Pancreas (tissue), 10 donors: ENCODE measurements at regions not wholly inside any gene's neighbourhood (a gene's known extent, or its start where the extent isn't known, plus 50 kb on each side); places are given as distances from the start of the nearest gene placed in this dataset.

Experiments used
- ATAC-seq, 4 donors: fragments of 200-7000 bp; cut with Tn5 transposase; one replicate each; pipeline versions ENCODE4 v1.8.0 to v1.9.1; 2020; ENCODE audit warnings: mild to moderate bottlenecking in 4 of 4, moderate library complexity in 4 of 4
- DNase-seq, 6 donors: peaks; one replicate each; pipeline ENCODE4 v3.0.0-alpha.2; 2020
- FAIRE-seq: peaks from 2 replicates; lab custom pipeline; 2012; peaks lifted over from hg19 to GRCh38; lab: Jason Lieb, UNC
- H3K27ac ChIP-seq, 4 donors: fragments of 200-600 bp; sonication (generic); 1 replicate in 3 of 4; 2 replicates in 1 of 4; pipeline versions ENCODE4 v1.5.0 to v1.8.0; 2020
- H3K27me3 ChIP-seq, 4 donors: fragments of 200-600 bp; one replicate each; pipeline ENCODE4 v1.8.0; 2021
- H3K36me3 ChIP-seq, 3 donors: fragments of 200-600 bp; sonication (generic) in 1 of 3; one replicate each; pipeline versions ENCODE4 v1.5.0 to v1.8.0; 2020 to 2021
- H3K4me1 ChIP-seq, 3 donors: fragments of 200-600 bp; one replicate each; pipeline ENCODE4 v1.8.0; 2021
- H3K4me3 ChIP-seq, 4 donors: fragments of 200-600 bp; sonication (generic) in 2 of 4; one replicate each; pipeline versions ENCODE4 v1.5.0 to v1.8.0; 2020 to 2021
- H3K9me3 ChIP-seq, 4 donors: fragments of 200-600 bp; one replicate each; pipeline ENCODE4 v1.8.0; 2021
- WGBS, 2 donors: extraction: QIAGEN DNeasy Blood & Tissue Kit; methylation state at CpG; one replicate each; pipeline ENCODE4 v1.1.7; 2013; 5-methylcytosine and 5-hydroxymethylcytosine counted together
- intact Hi-C, 3 donors: fragments of 100-400 bp; cut with DNase I; formaldehyde crosslinking; loops; one replicate each; pipeline versions ENCODE4 v1.11.1 to v1.14.2; 2022
- TF ChIP-seq, protein P1 (sequence below), 4 donors: fragments of 200-600 bp; sonication (generic) in 3 of 4; IDR thresholded peaks; one replicate each; pipeline versions ENCODE4 v1.5.0 to v1.8.0; 2021; ENCODE audit warnings: antibody characterized with exemption in 4 of 4
- donor health status: healthy with polysubstance abuse.
- donor health status: DM: no; HTN: no; CAD: no; lungs with moderate emphysema.
- donor health status: DM: no; HTN: no; CAD: no.
- donor health status: control.
- donor health status: control.
- donor health status: Bipolar disorder and iron deficiency.
- donor health status: DM: yes; HTN: yes; CAD: no.
- donor health status: DM: no; HTN: no; CAD: no.
- donor health status: DM: no; HTN: no; CAD: no.
- donor health status: DM: yes; HTN: yes; CAD: no.

DNA sequence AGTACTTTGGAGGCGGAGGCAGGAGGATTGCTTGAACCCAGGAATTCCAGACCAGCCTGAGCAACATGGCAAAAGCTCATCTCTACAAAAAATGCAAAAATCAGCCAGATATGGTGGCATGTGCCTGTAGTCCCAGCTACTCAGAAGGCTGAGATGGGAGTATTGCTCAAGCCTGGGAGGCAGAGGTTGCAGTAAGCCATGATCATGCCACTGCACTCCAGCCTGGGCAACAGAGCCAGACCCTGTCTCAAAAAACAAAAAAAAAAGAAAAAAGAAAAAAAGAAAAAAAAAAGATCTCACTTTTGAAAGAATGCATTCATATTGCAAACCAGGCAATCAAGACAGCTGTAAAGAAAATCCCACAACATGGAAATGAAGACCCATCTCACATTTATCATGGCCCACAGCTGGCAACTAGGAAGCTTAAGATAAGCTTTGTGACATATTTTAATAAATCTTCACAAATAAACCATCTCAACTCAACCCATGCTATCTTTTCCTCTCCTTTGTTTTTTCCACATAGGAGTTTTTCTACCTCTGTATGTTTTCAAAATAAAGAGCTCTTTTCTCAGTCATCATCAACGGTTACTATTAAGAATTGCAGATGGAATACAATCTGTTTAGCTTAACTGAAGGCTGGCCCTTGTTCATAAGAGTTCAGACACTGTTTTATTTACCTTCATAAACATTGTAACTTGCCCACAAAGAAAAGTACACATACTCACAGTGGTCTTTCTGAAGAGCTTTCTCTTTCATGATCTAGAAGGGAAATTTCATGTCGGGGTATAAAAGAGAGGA, 137.0 kb downstream of the MREG start:
- WGBS, 2 donors = 47 to 53% methylated on average over 3 of the region's 3 CpGs
- ATAC-seq (no peak), DNase-seq (no peak), FAIRE-seq (no peak)
- no peaks in the 10 kb centered on the region for H3K9me3 ChIP-seq
- no peaks in the 10 kb centered on the region for H3K4me1 ChIP-seq
- intact Hi-C loops = no loop called here
- H3K4me3 ChIP-seq = no peak overlapping the region
- TF ChIP-seq, protein P1, sequence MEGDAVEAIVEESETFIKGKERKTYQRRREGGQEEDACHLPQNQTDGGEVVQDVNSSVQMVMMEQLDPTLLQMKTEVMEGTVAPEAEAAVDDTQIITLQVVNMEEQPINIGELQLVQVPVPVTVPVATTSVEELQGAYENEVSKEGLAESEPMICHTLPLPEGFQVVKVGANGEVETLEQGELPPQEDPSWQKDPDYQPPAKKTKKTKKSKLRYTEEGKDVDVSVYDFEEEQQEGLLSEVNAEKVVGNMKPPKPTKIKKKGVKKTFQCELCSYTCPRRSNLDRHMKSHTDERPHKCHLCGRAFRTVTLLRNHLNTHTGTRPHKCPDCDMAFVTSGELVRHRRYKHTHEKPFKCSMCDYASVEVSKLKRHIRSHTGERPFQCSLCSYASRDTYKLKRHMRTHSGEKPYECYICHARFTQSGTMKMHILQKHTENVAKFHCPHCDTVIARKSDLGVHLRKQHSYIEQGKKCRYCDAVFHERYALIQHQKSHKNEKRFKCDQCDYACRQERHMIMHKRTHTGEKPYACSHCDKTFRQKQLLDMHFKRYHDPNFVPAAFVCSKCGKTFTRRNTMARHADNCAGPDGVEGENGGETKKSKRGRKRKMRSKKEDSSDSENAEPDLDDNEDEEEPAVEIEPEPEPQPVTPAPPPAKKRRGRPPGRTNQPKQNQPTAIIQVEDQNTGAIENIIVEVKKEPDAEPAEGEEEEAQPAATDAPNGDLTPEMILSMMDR (IDR thresholded peaks at IDR 0.05) = no peak
- no peak overlapping the region for H3K27ac ChIP-seq
- H3K36me3 ChIP-seq = no peaks in the 10 kb centered on the region
- no peaks in the 10 kb centered on the region for H3K27me3 ChIP-seq

DNA sequence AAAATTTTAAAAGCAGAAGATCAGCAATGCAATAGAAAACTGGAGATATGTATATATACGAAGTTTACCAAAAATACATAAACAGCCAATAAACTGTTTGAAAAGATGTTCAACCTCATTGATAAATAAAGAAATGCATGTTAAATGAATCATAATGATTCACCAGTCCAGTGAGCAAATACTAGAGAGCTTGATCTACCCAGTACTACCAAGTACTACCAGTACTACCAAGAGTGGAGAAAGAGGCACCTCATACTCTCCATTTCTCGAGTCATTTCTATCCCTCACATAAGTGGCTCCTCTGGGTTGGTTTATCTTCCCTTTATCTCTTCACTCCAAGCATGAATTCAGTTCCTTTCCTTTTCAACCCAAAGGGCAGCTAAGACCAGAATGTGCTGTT, 138.9 kb downstream of the MREG start:
- ATAC-seq = no peak
- Histone ChIP-seq H3K4me1 (no peaks in the 10 kb centered on the region), H3K27me3 (no peaks in the 10 kb centered on the region), H3K9me3 (no peaks in the 10 kb centered on the region), H3K4me3 (no peak overlapping the region), H3K36me3 (no peaks in the 10 kb centered on the region), H3K27ac (no peak overlapping the region)
- no peak for FAIRE-seq
- 75 to 80% methylated on average over 2 of the region's 2 CpGs for WGBS, 2 donors
- DNase-seq = no peak
- intact Hi-C loops = no loop called here
- TF ChIP-seq, protein P1 (IDR thresholded peaks at IDR 0.05) = no peak

DNA sequence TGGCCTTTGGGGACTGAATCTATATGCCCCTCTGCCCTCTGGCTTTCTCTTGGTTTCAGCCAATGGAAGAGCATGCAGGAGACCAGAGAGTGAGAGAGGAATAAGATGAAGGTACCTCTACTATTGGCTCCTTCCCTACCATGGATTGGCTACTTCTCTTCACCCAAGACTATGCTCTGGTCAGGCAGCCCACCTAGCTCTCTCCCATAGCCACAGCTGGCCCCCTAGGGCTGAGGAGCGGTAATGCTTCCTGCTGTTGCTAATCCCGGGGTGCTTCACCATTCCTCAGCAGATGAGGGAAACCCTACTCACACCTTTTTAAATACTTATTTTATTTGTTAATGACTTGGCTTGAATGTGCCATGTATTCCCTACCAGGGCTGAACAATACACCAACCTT, 142.4 kb downstream of the MREG start:
- ATAC-seq = no peak
- no peak for DNase-seq
- WGBS, 2 donors = 84 to 88% methylated on average over 2 of the region's 2 CpGs
- no peaks in the 10 kb centered on the region for H3K36me3 ChIP-seq
- H3K27me3 ChIP-seq = no peaks in the 10 kb centered on the region
- no peak for FAIRE-seq
- no peaks in the 10 kb centered on the region for H3K9me3 ChIP-seq
- no peak overlapping the region for H3K27ac ChIP-seq
- TF ChIP-seq, protein P1 (IDR thresholded peaks at IDR 0.05) = no peak
- H3K4me3 ChIP-seq = no peak overlapping the region
- intact Hi-C loops = no loop called here
- H3K4me1 ChIP-seq = no peaks in the 10 kb centered on the region

DNA sequence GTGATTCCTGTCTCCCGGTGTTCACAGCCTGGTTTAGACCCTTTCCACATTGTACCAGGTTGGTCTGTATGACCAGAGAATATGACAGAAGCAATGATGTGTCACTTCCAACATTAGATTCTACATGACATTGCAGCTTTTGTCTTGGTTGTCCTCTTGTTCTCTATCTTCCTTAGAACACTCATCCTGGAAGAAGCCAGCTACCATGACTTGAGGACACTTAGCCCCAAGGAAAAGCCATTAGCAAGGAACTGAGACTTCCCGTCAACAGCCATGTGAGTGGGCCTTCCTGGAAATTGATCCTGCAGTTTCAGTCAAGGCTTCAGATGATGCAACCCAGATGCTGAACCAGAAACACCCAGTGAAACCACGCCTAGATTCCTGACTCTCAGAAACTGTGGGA, 143.3 kb downstream of the MREG start:
- Histone ChIP-seq H3K27ac (no peak overlapping the region), H3K4me3 (no peak overlapping the region), H3K36me3 (no peaks in the 10 kb centered on the region), H3K27me3 (no peaks in the 10 kb centered on the region), H3K4me1 (no peaks in the 10 kb centered on the region), H3K9me3 (no peaks in the 10 kb centered on the region)
- ATAC-seq (peak in 1 of 4 donors; percentile 44), DNase-seq (no peak), FAIRE-seq (no peak)
- intact Hi-C loops = no loop called here
- WGBS, 2 donors = 64 to 76% methylated on average over 3 of the region's 3 CpGs
- TF ChIP-seq, protein P1 (IDR thresholded peaks at IDR 0.05) = no peak

DNA sequence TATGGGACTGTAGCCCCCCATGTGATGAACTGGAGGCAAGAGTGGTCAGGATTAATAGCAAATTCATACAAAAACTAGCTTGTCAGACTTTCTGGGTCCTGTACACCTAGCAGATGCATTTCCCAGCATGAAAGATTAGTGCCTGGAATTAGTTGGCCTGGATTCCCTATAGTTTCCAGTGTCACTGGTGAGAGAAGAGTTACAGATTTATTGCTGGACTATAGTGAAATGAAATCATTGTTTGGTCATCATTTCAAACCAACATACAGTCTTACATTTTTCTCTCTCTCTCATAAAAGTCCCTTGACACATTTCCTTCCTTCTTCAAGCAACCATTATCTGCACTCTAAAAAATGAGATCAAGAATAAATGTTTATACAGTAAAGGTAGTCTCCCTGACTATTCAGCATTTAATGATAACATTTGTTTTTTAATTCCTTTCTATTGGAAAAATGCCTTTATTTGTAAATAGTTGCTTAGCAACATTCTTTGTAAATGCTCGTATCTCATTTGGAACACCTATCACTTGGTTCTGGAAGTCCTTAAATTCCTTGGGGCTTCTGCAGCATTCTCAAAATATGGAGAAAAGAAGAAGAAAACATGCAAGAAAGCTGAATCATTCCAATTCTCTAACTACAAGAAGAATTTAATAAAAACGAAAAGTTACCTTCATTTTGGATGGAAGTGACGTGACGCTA, 144.4 kb downstream of the MREG start:
- Histone ChIP-seq H3K4me1 (no peaks in the 10 kb centered on the region), H3K36me3 (no peaks in the 10 kb centered on the region), H3K27ac (no peak overlapping the region), H3K4me3 (no peak overlapping the region), H3K9me3 (no peaks in the 10 kb centered on the region), H3K27me3 (no peaks in the 10 kb centered on the region)
- TF ChIP-seq, protein P1 (IDR thresholded peaks at IDR 0.05) = no peak
- no peak for DNase-seq
- intact Hi-C loops = no loop called here
- ATAC-seq = no peak
- no peak for FAIRE-seq
- WGBS, 2 donors = 58 to 66% methylated on average over 4 of the region's 4 CpGs
